Ishikawa (cell line): ENCODE measurements at regions not wholly inside any gene's neighbourhood (a gene's known extent, or its start where the extent isn't known, plus 50 kb on each side); places are given as distances from the start of the nearest gene placed in this dataset.

Experiments
- CEBPB ChIP-seq: IDR thresholded peaks from 2 replicates; pipeline ENCODE4 v1.6.1; 2012
- CREB1 ChIP-seq: IDR thresholded peaks from 2 replicates; pipeline ENCODE4 v1.6.1; 2012; ENCODE audit warnings: low read depth
- EGR1 ChIP-seq: IDR thresholded peaks from 2 replicates; pipeline ENCODE4 v1.6.1; 2012
- EP300 ChIP-seq: IDR thresholded peaks from 2 replicates; pipeline ENCODE4 v1.6.1; 2012; ENCODE audit warnings: borderline replicate concordance
- MAX ChIP-seq: IDR thresholded peaks from 2 replicates; pipeline ENCODE4 v1.6.1; 2012
- RAD21 ChIP-seq: IDR thresholded peaks from 2 replicates; pipeline ENCODE4 v1.6.1; 2012; ENCODE audit warnings: low read depth
- REST ChIP-seq: IDR thresholded peaks from 2 replicates; pipeline ENCODE4 v1.6.1; 2012; ENCODE audit warnings: low read depth, mild to moderate bottlenecking
- TAF1 ChIP-seq: IDR thresholded peaks from 2 replicates; pipeline ENCODE4 v1.6.1; 2012; ENCODE audit warnings: low read depth, mild to moderate bottlenecking
- TCF12 ChIP-seq: IDR thresholded peaks from 2 replicates; pipeline ENCODE4 v1.6.1; 2012; ENCODE audit warnings: low read depth
- TEAD4 ChIP-seq: IDR thresholded peaks from 2 replicates; pipeline ENCODE4 v1.6.1; 2012
- YY1 ChIP-seq: IDR thresholded peaks from 2 replicates; pipeline ENCODE4 v1.6.1; 2012; ENCODE audit warnings: low read depth
- ZBTB7A ChIP-seq: IDR thresholded peaks from 2 replicates; pipeline ENCODE4 v1.6.1; 2012; ENCODE audit warnings: low read depth

DNA sequence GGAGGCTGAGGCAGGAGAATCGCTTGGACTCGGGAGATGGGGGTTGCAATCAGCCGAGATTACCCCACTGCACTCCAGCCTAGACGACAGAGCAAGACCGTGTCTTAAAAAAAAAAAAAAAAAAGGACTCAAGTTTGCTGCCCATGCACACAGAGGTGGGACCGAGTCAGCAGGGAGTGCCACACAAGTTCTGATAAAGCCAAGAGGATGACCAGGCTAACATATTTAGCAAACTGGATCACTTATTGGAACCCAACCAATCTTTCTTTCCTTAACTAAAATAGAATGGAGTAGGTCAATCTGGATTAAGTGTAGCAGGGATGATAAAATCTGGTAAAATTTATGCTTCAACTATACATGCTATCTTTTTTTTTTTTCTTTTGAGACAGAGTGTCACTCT lies 190.4 kb upstream of the FOXN3 start:
- TF ChIP-seq YY1 (no peak), RAD21 (no peak), TCF12 (no peak), ZBTB7A (no peak), TAF1 (no peak), MAX (no peak), CREB1 (no peak), EP300 (no peak), EGR1 (no peak), TEAD4 (no peak), CEBPB (no peak), REST (no peak)
